ENCODE measurements at regions not wholly inside any gene's neighbourhood (a gene's known extent, or its start where the extent isn't known, plus 50 kb on each side); places are given as distances from the start of the nearest gene placed in this dataset.
"Not testable (repeated sequence)": the region's sequence is repeated elsewhere in the genome, so short reads cannot be mapped to it uniquely, and the experiment has no call there.

DNA sequence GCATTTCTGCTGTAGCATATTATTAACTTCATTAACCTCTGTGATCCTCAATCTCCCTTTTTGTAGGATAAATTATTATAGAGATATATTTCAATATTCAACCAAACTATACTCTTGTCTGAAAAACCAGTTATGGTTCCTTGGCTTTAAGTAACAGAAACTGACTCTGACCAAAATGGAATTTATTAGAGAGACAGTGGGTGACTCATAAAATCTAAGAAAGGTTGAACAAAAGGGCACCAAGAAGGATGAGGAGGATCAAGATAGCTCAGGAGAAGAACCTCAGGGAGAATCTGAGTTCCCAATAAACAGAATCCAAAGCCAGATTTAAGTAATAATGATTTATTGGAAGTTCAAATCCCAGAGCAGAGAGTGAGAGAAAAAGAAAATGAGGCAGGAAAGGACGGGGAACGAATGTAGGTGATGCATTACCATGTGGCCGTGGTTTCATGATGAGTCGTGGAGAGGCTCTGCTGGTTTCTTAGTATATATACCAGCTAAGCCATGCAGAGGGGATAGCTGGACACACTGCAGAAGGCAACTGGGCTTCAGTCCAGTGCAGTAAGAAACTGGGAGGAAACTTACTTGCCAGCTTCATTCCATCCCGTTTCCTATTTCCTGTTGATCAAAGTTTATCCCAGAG, 151.5 kb upstream of the GOT2 start:
- ATAC-seq (no peak), DNase-seq (no peak)
- no peaks in the 10 kb centered on the region for H3K27me3 ChIP-seq
- in situ Hi-C loops (cut with MboI; ENCODE audit: low sequenced_read_pairs in 4 of 4) (no loop called here), intact Hi-C loops (cut with DNase I; ENCODE audit: low total_unique reads) (no loop called here)
- no peak for TF ChIP-seq POLR2A (IDR thresholded peaks at IDR 0.05)
- TF ChIP-seq, protein P1, sequence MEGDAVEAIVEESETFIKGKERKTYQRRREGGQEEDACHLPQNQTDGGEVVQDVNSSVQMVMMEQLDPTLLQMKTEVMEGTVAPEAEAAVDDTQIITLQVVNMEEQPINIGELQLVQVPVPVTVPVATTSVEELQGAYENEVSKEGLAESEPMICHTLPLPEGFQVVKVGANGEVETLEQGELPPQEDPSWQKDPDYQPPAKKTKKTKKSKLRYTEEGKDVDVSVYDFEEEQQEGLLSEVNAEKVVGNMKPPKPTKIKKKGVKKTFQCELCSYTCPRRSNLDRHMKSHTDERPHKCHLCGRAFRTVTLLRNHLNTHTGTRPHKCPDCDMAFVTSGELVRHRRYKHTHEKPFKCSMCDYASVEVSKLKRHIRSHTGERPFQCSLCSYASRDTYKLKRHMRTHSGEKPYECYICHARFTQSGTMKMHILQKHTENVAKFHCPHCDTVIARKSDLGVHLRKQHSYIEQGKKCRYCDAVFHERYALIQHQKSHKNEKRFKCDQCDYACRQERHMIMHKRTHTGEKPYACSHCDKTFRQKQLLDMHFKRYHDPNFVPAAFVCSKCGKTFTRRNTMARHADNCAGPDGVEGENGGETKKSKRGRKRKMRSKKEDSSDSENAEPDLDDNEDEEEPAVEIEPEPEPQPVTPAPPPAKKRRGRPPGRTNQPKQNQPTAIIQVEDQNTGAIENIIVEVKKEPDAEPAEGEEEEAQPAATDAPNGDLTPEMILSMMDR (IDR thresholded peaks at IDR 0.05 in 4 of 5, conservative IDR thresholded peaks at IDR 0.05 in 1 of 5) = no peak
- H3K4me3 ChIP-seq = no peak overlapping the region
- H3K4me1 ChIP-seq = no peaks in the 10 kb centered on the region
- H3K27ac ChIP-seq = no peak overlapping the region
- no peaks in the 10 kb centered on the region for H3K9me3 ChIP-seq
- no peaks in the 10 kb centered on the region for H3K36me3 ChIP-seq

DNA sequence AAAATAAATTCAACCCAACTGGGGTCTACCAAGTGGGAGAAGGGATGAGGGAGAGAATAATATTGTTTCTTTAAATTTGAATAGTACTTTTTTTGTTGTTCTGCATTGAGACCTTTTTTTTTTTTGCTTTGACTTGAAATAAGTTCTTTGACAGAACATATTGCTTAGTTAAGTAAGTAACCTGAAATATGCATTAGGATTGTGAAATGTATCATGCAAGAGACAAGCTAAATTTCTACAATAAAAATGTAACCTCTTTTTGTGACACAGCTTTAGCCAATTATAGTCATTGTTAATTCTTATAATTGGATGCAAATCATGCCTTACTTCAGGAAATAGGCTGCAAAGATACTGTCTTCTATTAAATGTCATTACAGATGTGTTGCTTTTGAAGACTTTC, 150.0 kb upstream of the GOT2 start:
- no peaks in the 10 kb centered on the region for H3K36me3 ChIP-seq
- in situ Hi-C loops (cut with MboI; ENCODE audit: low sequenced_read_pairs in 4 of 4) = no loop called here
- H3K4me3 ChIP-seq = no peak overlapping the region
- ATAC-seq = no peak
- TF ChIP-seq, protein P1 (IDR thresholded peaks at IDR 0.05 in 4 of 5, conservative IDR thresholded peaks at IDR 0.05 in 1 of 5) = no peak
- no peak for TF ChIP-seq POLR2A (IDR thresholded peaks at IDR 0.05)
- no peak overlapping the region for H3K27ac ChIP-seq
- intact Hi-C loops (cut with DNase I; ENCODE audit: low total_unique reads) = no loop called here
- no peak for DNase-seq
- H3K9me3 ChIP-seq = no peaks in the 10 kb centered on the region
- no peaks in the 10 kb centered on the region for H3K4me1 ChIP-seq
- no peaks in the 10 kb centered on the region for H3K27me3 ChIP-seq

DNA sequence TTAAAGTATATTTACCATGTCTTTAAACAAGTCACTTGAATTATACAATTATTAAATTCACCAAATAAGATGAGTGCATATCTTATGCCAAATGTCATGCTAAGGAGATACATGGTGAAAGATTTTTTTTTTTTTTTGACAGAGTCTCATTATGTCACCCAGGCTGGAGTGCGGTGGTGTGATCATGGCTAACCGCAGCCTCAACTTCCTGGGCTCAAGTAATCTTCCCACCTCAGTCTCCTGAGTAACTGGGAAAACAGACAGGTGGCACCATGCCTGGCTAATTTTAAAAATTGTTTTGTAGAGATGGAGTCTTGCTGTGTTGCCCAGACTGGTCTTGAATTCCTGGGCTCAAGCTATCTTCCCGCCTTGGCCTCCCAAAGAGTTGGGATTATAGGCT, 149.0 kb upstream of the GOT2 start:
- Histone ChIP-seq H3K36me3 (no peaks in the 10 kb centered on the region), H3K27me3 (no peaks in the 10 kb centered on the region), H3K9me3 (no peaks in the 10 kb centered on the region), H3K27ac (no peak overlapping the region), H3K4me1 (no peaks in the 10 kb centered on the region), H3K4me3 (no peak overlapping the region)
- TF ChIP-seq, protein P1 (IDR thresholded peaks at IDR 0.05 in 4 of 5, conservative IDR thresholded peaks at IDR 0.05 in 1 of 5) = no peak
- no peak for TF ChIP-seq POLR2A (IDR thresholded peaks at IDR 0.05)
- DNase-seq (no peak), ATAC-seq (no peak)
- intact Hi-C loops (cut with DNase I; ENCODE audit: low total_unique reads) = no loop called here
- in situ Hi-C loops (cut with MboI; ENCODE audit: low sequenced_read_pairs in 4 of 4) = no loop called here

DNA sequence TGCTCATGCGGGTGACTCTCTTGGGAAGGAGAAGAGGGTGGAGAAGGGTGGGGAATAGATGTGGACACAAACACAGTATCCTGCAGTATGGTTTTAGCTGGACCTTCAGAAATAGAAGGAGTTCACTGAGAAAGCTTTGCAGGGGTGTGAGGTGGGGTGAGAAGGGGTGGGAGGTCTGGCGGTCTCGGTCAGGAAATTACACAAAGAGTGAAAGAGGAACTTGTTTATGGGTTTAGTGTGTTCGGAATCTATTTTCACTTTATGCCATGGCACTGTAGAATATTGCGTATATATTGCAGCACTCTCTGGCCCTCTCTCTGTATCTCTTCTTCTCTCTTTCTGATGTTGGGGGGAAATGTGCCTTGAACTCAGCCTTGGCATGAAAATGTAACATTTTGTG, 148.2 kb upstream of the GOT2 start:
- Histone ChIP-seq H3K4me1 (no peaks in the 10 kb centered on the region), H3K27me3 (no peaks in the 10 kb centered on the region), H3K4me3 (no peak overlapping the region), H3K27ac (no peak overlapping the region), H3K9me3 (no peaks in the 10 kb centered on the region), H3K36me3 (no peaks in the 10 kb centered on the region)
- intact Hi-C loops (cut with DNase I; ENCODE audit: low total_unique reads) (no loop called here), in situ Hi-C loops (cut with MboI; ENCODE audit: low sequenced_read_pairs in 4 of 4) (no loop called here)
- ATAC-seq (no peak), DNase-seq (no peak)
- TF ChIP-seq, protein P1 (IDR thresholded peaks at IDR 0.05 in 4 of 5, conservative IDR thresholded peaks at IDR 0.05 in 1 of 5) = no peak
- TF ChIP-seq POLR2A (IDR thresholded peaks at IDR 0.05) = no peak

DNA sequence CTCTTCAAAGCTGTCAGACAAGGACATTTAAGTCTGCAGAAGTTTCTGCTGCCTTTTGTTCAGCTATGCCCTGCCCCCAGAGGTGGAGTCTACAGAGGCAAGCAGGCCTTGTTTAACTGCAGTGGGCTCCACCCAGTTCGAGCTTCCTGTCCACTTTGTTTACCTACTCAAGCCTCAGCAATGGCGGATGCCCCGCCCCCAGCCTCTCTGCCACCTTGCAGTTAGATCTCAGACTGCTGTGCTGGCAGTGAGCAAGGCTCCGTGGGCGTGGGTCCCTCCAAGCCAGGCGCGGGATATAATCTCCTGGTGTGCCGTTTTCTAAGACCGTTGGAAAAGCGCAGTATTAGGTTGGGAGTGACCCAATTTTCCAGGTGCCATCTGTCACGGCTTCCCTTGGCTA, 144.5 kb upstream of the GOT2 start:
- H3K27me3 ChIP-seq; H3K4me1 ChIP-seq; H3K9me3 ChIP-seq; in situ Hi-C loops (cut with MboI; ENCODE audit: low sequenced_read_pairs in 4 of 4); H3K27ac ChIP-seq; intact Hi-C loops (cut with DNase I; ENCODE audit: low total_unique reads); H3K4me3 ChIP-seq; H3K36me3 ChIP-seq; ATAC-seq; DNase-seq: not testable (repeated sequence)
